ENCODE measurements at regions not wholly inside any gene's neighbourhood (a gene's known extent, or its start where the extent isn't known, plus 50 kb on each side); places are given as distances from the start of the nearest gene placed in this dataset.

- TF ChIP-seq CTCF (IDR thresholded peaks at IDR 0.05) (no peak), POLR2A (IDR thresholded peaks at IDR 0.05) (no peak)
Observed at GRCh38 chrX:16312761-16313623, 145.7 kb downstream of the MAGEB17 start.

Measured in heart left ventricle (tissue), 13 donors.